Ramos (cell line): ENCODE measurements at regions not wholly inside any gene's neighbourhood (a gene's known extent, or its start where the extent isn't known, plus 50 kb on each side); places are given as distances from the start of the nearest gene placed in this dataset.
"Not testable (repeated sequence)": the region's sequence is repeated elsewhere in the genome, so short reads cannot be mapped to it uniquely, and the experiment has no call there.

Experiments
- in situ Hi-C: fragments of 300-500 bp; cut with MboI; formaldehyde crosslinking; loops from one replicate; pipeline ENCODE4 v1.14.3; 2022; ENCODE audit warnings: low sequenced_read_pairs; ENCODE audit not compliant: unreplicated experiment

- in situ Hi-C loops, result no loop called here
Observed at GRCh38 chr6:19690325-19691075, 146.7 kb upstream of the ID4 start.

GRCh38 chr6:19691465-19692167, 145.6 kb upstream of the ID4 start:
- in situ Hi-C loops, result no loop called here

GRCh38 chr6:19692506-19693298, 144.5 kb upstream of the ID4 start:
- in situ Hi-C loops, result no loop called here

GRCh38 chr6:19694697-19695096, 142.5 kb upstream of the ID4 start:
- in situ Hi-C loops, result no loop called here

GRCh38 chr6:19697744-19698290, 139.4 kb upstream of the ID4 start:
- in situ Hi-C loops, result no loop called here

GRCh38 chr6:19699932-19700331, 137.2 kb upstream of the ID4 start:
- in situ Hi-C loops, result no loop called here

GRCh38 chr6:19705606-19706005, 131.6 kb upstream of the ID4 start:
- in situ Hi-C loops, result no loop called here

GRCh38 chr6:19712012-19712688, 125.0 kb upstream of the ID4 start:
- in situ Hi-C loops, result no loop called here

- in situ Hi-C loops, result no loop called here
Observed at GRCh38 chr6:19712998-19713397, 124.2 kb upstream of the ID4 start.

- in situ Hi-C loops, result no loop called here
Observed at GRCh38 chr6:19713411-19713810, 123.8 kb upstream of the ID4 start.

GRCh38 chr6:19713984-19714383, 123.2 kb upstream of the ID4 start:
- in situ Hi-C loops, result no loop called here

- in situ Hi-C loops, result no loop called here
Observed at GRCh38 chr6:19714434-19715166, 122.6 kb upstream of the ID4 start.

- in situ Hi-C loops, result no loop called here
Observed at GRCh38 chr6:19715167-19715551, 122.0 kb upstream of the ID4 start.

GRCh38 chr6:19719691-19720128, 117.5 kb upstream of the ID4 start:
- in situ Hi-C loops, result no loop called here

- in situ Hi-C loops, result no loop called here
Observed at GRCh38 chr6:19721766-19722377, 115.3 kb upstream of the ID4 start.

- in situ Hi-C loops, result no loop called here
Observed at GRCh38 chr6:19722999-19723398, 114.2 kb upstream of the ID4 start.

- in situ Hi-C loops, result no loop called here
Observed at GRCh38 chr6:19723545-19723944, 113.6 kb upstream of the ID4 start.

- in situ Hi-C loops, result not testable (repeated sequence)
Observed at GRCh38 chr6:19725436-19725835, 111.7 kb upstream of the ID4 start.

GRCh38 chr6:19731282-19731681, 105.9 kb upstream of the ID4 start:
- in situ Hi-C loops, result no loop called here
